ENCODE measurements at regions not wholly inside any gene's neighbourhood (a gene's known extent, or its start where the extent isn't known, plus 50 kb on each side); places are given as distances from the start of the nearest gene placed in this dataset.

- no peaks in the 10 kb centered on the region for H3K79me2 ChIP-seq (ENCODE audit: insufficient read depth, low read depth, low read length)
- DNase-seq (ENCODE audit: low spot score) = no peak
- H3K4me2 ChIP-seq (ENCODE audit: low read length) = no peak overlapping the region
- H4K20me1 ChIP-seq (ENCODE audit: insufficient read depth, low read length) = no peaks in the 10 kb centered on the region
- peaks cover 2% of the 10 kb centered on the region for H3K4me1 ChIP-seq (ENCODE audit: insufficient read depth, low read length, poor library complexity, severe bottlenecking)
- TF ChIP-seq CTCF (conservative IDR thresholded peaks at IDR 0.05; ENCODE audit: low read length) = no peak
- no peak for TF ChIP-seq EZH2phosphoT487 (IDR thresholded peaks at IDR 0.05; ENCODE audit: borderline replicate concordance, low read depth, low read length)
- ChIA-PET CTCF (ENCODE audit: unreplicated experiment) (no interaction called here), POLR2A (interaction anchor here (2.2 kb wide), 1 partner anchor 12 kb away, joined by 7 read pairs; no protein-coding TSS in a partner anchor)
- BruUV-seq (replicated peaks) = no TSS peak
- intact Hi-C loops (cut with micrococcal nuclease; ENCODE audit: unreplicated experiment) = no loop called here
- H3K4me3 ChIP-seq (ENCODE audit: low read depth, low read length, poor library complexity, severe bottlenecking) = no peak overlapping the region
- H3K36me3 ChIP-seq (ENCODE audit: insufficient read depth, low read length) = no peaks in the 10 kb centered on the region; the same call in 1 of the 2 replicates
- H2AFZ ChIP-seq (ENCODE audit: low read length) = no peak overlapping the region
- H3K9me3 ChIP-seq (ENCODE audit: low read length) = peaks cover 22% of the 10 kb centered on the region
- no peak overlapping the region for H3K27ac ChIP-seq (ENCODE audit: low read depth, low read length, poor library complexity, severe bottlenecking)
- H3K9me2 ChIP-seq (ENCODE audit: insufficient read depth, low read length) = no peaks in the 10 kb centered on the region
Measured at GRCh38 chr5:158381614-158382160, 522.7 kb upstream of the CLINT1 start.

DNA sequence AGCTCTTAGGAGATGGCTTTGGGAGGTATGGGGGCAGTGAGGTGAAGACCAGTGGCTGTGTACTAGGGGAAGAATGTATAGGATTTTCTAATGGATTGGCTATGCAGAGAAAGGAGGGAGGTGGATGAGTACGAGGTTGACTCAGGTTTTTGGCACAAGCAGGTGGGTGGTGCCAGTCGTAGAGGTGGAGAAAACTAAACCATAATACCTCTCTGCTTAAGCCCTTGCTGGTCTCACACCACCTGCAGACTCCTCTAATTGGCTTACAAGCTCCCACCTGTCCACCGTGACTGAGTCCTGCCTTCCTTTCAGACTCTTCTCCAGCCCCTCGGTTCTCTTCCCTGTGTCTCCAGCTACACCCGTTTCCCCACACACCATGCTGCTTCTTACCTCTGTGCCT lies 521.7 kb upstream of the CLINT1 start:
- peaks cover 5% of the 10 kb centered on the region for H3K4me1 ChIP-seq (ENCODE audit: insufficient read depth, low read length, poor library complexity, severe bottlenecking)
- H3K79me2 ChIP-seq (ENCODE audit: insufficient read depth, low read depth, low read length) = no peaks in the 10 kb centered on the region
- ChIA-PET CTCF (ENCODE audit: unreplicated experiment) (no interaction called here), POLR2A (no interaction called here)
- no peak for TF ChIP-seq CTCF (conservative IDR thresholded peaks at IDR 0.05; ENCODE audit: low read length)
- no peak for TF ChIP-seq EZH2phosphoT487 (IDR thresholded peaks at IDR 0.05; ENCODE audit: borderline replicate concordance, low read depth, low read length)
- BruUV-seq (replicated peaks) = no TSS peak
- no peak overlapping the region for H3K4me2 ChIP-seq (ENCODE audit: low read length)
- H4K20me1 ChIP-seq (ENCODE audit: insufficient read depth, low read length) = no peaks in the 10 kb centered on the region
- H3K27ac ChIP-seq (ENCODE audit: low read depth, low read length, poor library complexity, severe bottlenecking) = no peak overlapping the region
- intact Hi-C loops (cut with micrococcal nuclease; ENCODE audit: unreplicated experiment) = no loop called here
- H3K36me3 ChIP-seq (ENCODE audit: insufficient read depth, low read length) = no peaks in the 10 kb centered on the region; the same call in 1 of the 2 replicates
- H3K9me3 ChIP-seq (ENCODE audit: low read length) = peaks cover 11% of the 10 kb centered on the region
- no peak overlapping the region for H2AFZ ChIP-seq (ENCODE audit: low read length)
- no peak overlapping the region for H3K4me3 ChIP-seq (ENCODE audit: low read depth, low read length, poor library complexity, severe bottlenecking)
- no peak for DNase-seq (ENCODE audit: low spot score)
- no peaks in the 10 kb centered on the region for H3K9me2 ChIP-seq (ENCODE audit: insufficient read depth, low read length)

GRCh38 chr5:158378931-158379330 lies 520.0 kb upstream of the CLINT1 start:
- H3K36me3 ChIP-seq (ENCODE audit: insufficient read depth, low read length) = no peaks in the 10 kb centered on the region; the same call in 1 of the 2 replicates
- no peaks in the 10 kb centered on the region for H3K9me2 ChIP-seq (ENCODE audit: insufficient read depth, low read length)
- ChIA-PET POLR2A (interaction anchor here (0.5 to 2.9 kb wide), 8 partner anchors 8 to 241 kb away, joined by 3 to 9 read pairs (median 4); no protein-coding TSS in a partner anchor), CTCF (ENCODE audit: unreplicated experiment) (no interaction called here)
- BruUV-seq (replicated peaks) = no TSS peak
- TF ChIP-seq CTCF (conservative IDR thresholded peaks at IDR 0.05; ENCODE audit: low read length) (no peak), EZH2phosphoT487 (IDR thresholded peaks at IDR 0.05; ENCODE audit: borderline replicate concordance, low read depth, low read length) (no peak)
- no peak overlapping the region for H2AFZ ChIP-seq (ENCODE audit: low read length)
- intact Hi-C loops (cut with micrococcal nuclease; ENCODE audit: unreplicated experiment) = no loop called here
- no peaks in the 10 kb centered on the region for H3K79me2 ChIP-seq (ENCODE audit: insufficient read depth, low read depth, low read length)
- H3K9me3 ChIP-seq (ENCODE audit: low read length) = peaks cover 7% of the 10 kb centered on the region; the same call in 1 of the 2 replicates
- H3K4me3 ChIP-seq (ENCODE audit: low read depth, low read length, poor library complexity, severe bottlenecking) = no peak overlapping the region
- H4K20me1 ChIP-seq (ENCODE audit: insufficient read depth, low read length) = no peaks in the 10 kb centered on the region
- no peak overlapping the region for H3K27ac ChIP-seq (ENCODE audit: low read depth, low read length, poor library complexity, severe bottlenecking)
- peaks cover 5% of the 10 kb centered on the region for H3K4me1 ChIP-seq (ENCODE audit: insufficient read depth, low read length, poor library complexity, severe bottlenecking)
- no peak for DNase-seq (ENCODE audit: low spot score)
- H3K4me2 ChIP-seq (ENCODE audit: low read length) = no peak overlapping the region
